HG03039 (cell line): ENCODE measurements at regions not wholly inside any gene's neighbourhood (a gene's known extent, or its start where the extent isn't known, plus 50 kb on each side); places are given as distances from the start of the nearest gene placed in this dataset.
A peak's percentile ranks its signal among the peaks of the same experiment; 100 is the strongest.
"Not testable (repeated sequence)": the region's sequence is repeated elsewhere in the genome, so short reads cannot be mapped to it uniquely, and the experiment has no call there.

Experiments
- ATAC-seq: cut with Tn5 transposase; IDR thresholded peaks from one replicate; pipeline ENCODE4 v1.9.1; 2021; ENCODE audit warnings: mild to moderate bottlenecking, moderate library complexity; ENCODE audit not compliant: unreplicated experiment

GRCh38 chr12:23349564-23349963, 599.9 kb downstream of the SOX5 start:
- no peak for ATAC-seq

- peak; percentile 73 for ATAC-seq
Measured at GRCh38 chr12:23350808-23351207, 598.7 kb downstream of the SOX5 start.

GRCh38 chr12:23352670-23353069, 596.8 kb downstream of the SOX5 start:
- ATAC-seq: no peak

- ATAC-seq: no peak
Measured at GRCh38 chr12:23354800-23355199, 594.7 kb downstream of the SOX5 start.

GRCh38 chr12:23356440-23356839, 593.0 kb downstream of the SOX5 start:
- no peak for ATAC-seq

GRCh38 chr12:23356927-23357708, 592.4 kb downstream of the SOX5 start:
- no peak for ATAC-seq

- ATAC-seq: no peak
Measured at GRCh38 chr12:23359975-23360701, 589.3 kb downstream of the SOX5 start.

- ATAC-seq: no peak
Measured at GRCh38 chr12:23361971-23362370, 587.5 kb downstream of the SOX5 start.

GRCh38 chr12:23368590-23368989, 580.9 kb downstream of the SOX5 start:
- no peak for ATAC-seq

GRCh38 chr12:23375621-23376020, 573.8 kb downstream of the SOX5 start:
- ATAC-seq: no peak

- no peak for ATAC-seq
Measured at GRCh38 chr12:23376238-23376637, 573.2 kb downstream of the SOX5 start.

GRCh38 chr12:23380419-23381100, 568.9 kb downstream of the SOX5 start:
- no peak for ATAC-seq

GRCh38 chr12:23388898-23389297, 560.6 kb downstream of the SOX5 start:
- ATAC-seq: not testable (repeated sequence)

GRCh38 chr12:23389315-23389714, 560.2 kb downstream of the SOX5 start:
- not testable (repeated sequence) for ATAC-seq

- no peak for ATAC-seq
Measured at GRCh38 chr12:23399402-23399933, 550.0 kb downstream of the SOX5 start.

- ATAC-seq: no peak
Measured at GRCh38 chr12:23415180-23415579, 534.3 kb downstream of the SOX5 start.

- no peak for ATAC-seq
Measured at GRCh38 chr12:23421556-23421955, 527.9 kb downstream of the SOX5 start.

GRCh38 chr12:23423097-23423687, 526.3 kb downstream of the SOX5 start:
- no peak for ATAC-seq

GRCh38 chr12:23423796-23424195, 525.7 kb downstream of the SOX5 start:
- no peak for ATAC-seq

- no peak for ATAC-seq
Measured at GRCh38 chr12:23424685-23425084, 524.8 kb downstream of the SOX5 start.

- no peak for ATAC-seq
Measured at GRCh38 chr12:23426328-23426727, 523.1 kb downstream of the SOX5 start.
